BLaER1 (cell line): ENCODE measurements at regions not wholly inside any gene's neighbourhood (a gene's known extent, or its start where the extent isn't known, plus 50 kb on each side); places are given as distances from the start of the nearest gene placed in this dataset.

Source experiments
- H3K27ac ChIP-seq: shearing (Covaris generic); formaldehyde crosslinking; 2 replicates; pipeline ENCODE4 v1.8.1; 2022
- H3K27me3 ChIP-seq: shearing (Covaris generic); formaldehyde crosslinking; 2 replicates; pipeline ENCODE4 v1.8.1; 2022
- H3K36me3 ChIP-seq: shearing (Covaris generic); formaldehyde crosslinking; 2 replicates; pipeline ENCODE4 v1.8.1; 2022
- H3K4me1 ChIP-seq: shearing (Covaris generic); formaldehyde crosslinking; 2 replicates; pipeline ENCODE4 v1.8.1; 2022
- H3K4me2 ChIP-seq: shearing (Covaris generic); formaldehyde crosslinking; 2 replicates; pipeline ENCODE4 v1.8.1; 2022
- H3K4me3 ChIP-seq: shearing (Covaris generic); formaldehyde crosslinking; 2 replicates; pipeline ENCODE4 v1.8.1; 2022
- H3K9ac ChIP-seq: shearing (Covaris generic); formaldehyde crosslinking; 2 replicates; pipeline ENCODE4 v1.8.1; 2022
- H3K9me3 ChIP-seq: shearing (Covaris generic); formaldehyde crosslinking; 2 replicates; pipeline ENCODE4 v1.8.1; 2022
- H4K20me1 ChIP-seq: shearing (Covaris generic); formaldehyde crosslinking; 2 replicates; pipeline ENCODE4 v1.8.1; 2022
- Cebpa-rat ChIP-seq: shearing (Covaris generic); IDR thresholded peaks from 2 replicates; pipeline ENCODE4 v1.8.1; 2022

- Histone ChIP-seq H4K20me1 (no peaks in the 10 kb centered on the region), H3K4me1 (no peaks in the 10 kb centered on the region), H3K4me3 (no peak overlapping the region), H3K27ac (no peak overlapping the region), H3K9ac (no peak overlapping the region), H3K9me3 (peaks cover 12% of the 10 kb centered on the region), H3K27me3 (peaks cover 11% of the 10 kb centered on the region), H3K4me2 (no peak overlapping the region), H3K36me3 (no peaks in the 10 kb centered on the region)
- TF ChIP-seq Cebpa-rat: no peak
Observed at GRCh38 chr1:98054786-98055185, 134.0 kb upstream of the DPYD start.

- H3K4me3 ChIP-seq: no peak overlapping the region
- H3K9ac ChIP-seq: no peak overlapping the region
- H3K4me1 ChIP-seq: no peaks in the 10 kb centered on the region
Observed at GRCh38 chr1:98054367-98054701, 133.5 kb upstream of the DPYD start.

GRCh38 chr1:98053471-98054366, 132.9 kb upstream of the DPYD start:
- Histone ChIP-seq H3K27me3 (peaks cover 22% of the 10 kb centered on the region), H3K4me3 (no peak overlapping the region), H3K9me3 (peaks cover 12% of the 10 kb centered on the region), H4K20me1 (no peaks in the 10 kb centered on the region), H3K4me1 (no peaks in the 10 kb centered on the region), H3K9ac (no peak overlapping the region), H3K27ac (no peak overlapping the region), H3K36me3 (no peaks in the 10 kb centered on the region), H3K4me2 (no peak overlapping the region)
- TF ChIP-seq Cebpa-rat: no peak

More at GRCh38 chr1:98054367-98054701, 133.5 kb upstream of the DPYD start:
- Histone ChIP-seq H3K27ac (no peak overlapping the region), H3K4me2 (no peak overlapping the region), H4K20me1 (no peaks in the 10 kb centered on the region), H3K27me3 (peaks cover 16% of the 10 kb centered on the region), H3K9me3 (peaks cover 12% of the 10 kb centered on the region), H3K36me3 (no peaks in the 10 kb centered on the region)
- TF ChIP-seq Cebpa-rat: no peak

- no peak for TF ChIP-seq Cebpa-rat
Observed at GRCh38 chr1:98051065-98051675, 130.3 kb upstream of the DPYD start.

GRCh38 chr1:98049370-98050135, 128.7 kb upstream of the DPYD start:
- H3K4me3 ChIP-seq: no peak overlapping the region
- no peak for TF ChIP-seq Cebpa-rat
- peaks cover 30% of the 10 kb centered on the region for H3K27me3 ChIP-seq
- no peak overlapping the region for H3K4me2 ChIP-seq
- no peak overlapping the region for H3K27ac ChIP-seq
- H3K4me1 ChIP-seq: no peaks in the 10 kb centered on the region
- no peaks in the 10 kb centered on the region for H4K20me1 ChIP-seq
- no peak overlapping the region for H3K9ac ChIP-seq
- H3K9me3 ChIP-seq: peaks cover 12% of the 10 kb centered on the region
- H3K36me3 ChIP-seq: no peaks in the 10 kb centered on the region

More at GRCh38 chr1:98051065-98051675, 130.3 kb upstream of the DPYD start:
- H3K36me3 ChIP-seq: no peaks in the 10 kb centered on the region
- H3K9me3 ChIP-seq: peaks cover 12% of the 10 kb centered on the region
- H3K9ac ChIP-seq: no peak overlapping the region
- H3K27me3 ChIP-seq: peaks cover 30% of the 10 kb centered on the region
- no peaks in the 10 kb centered on the region for H3K4me1 ChIP-seq
- no peak overlapping the region for H3K4me3 ChIP-seq
- no peaks in the 10 kb centered on the region for H4K20me1 ChIP-seq
- H3K4me2 ChIP-seq: no peak overlapping the region
- H3K27ac ChIP-seq: no peak overlapping the region

GRCh38 chr1:98048751-98049325, 128.0 kb upstream of the DPYD start:
- H3K9ac ChIP-seq: no peak overlapping the region
- H3K4me2 ChIP-seq: no peak overlapping the region
- H3K27ac ChIP-seq: no peak overlapping the region
- H3K36me3 ChIP-seq: no peaks in the 10 kb centered on the region
- peaks cover 8% of the 10 kb centered on the region for H3K9me3 ChIP-seq
- H3K27me3 ChIP-seq: peaks cover 27% of the 10 kb centered on the region
- no peaks in the 10 kb centered on the region for H3K4me1 ChIP-seq
- no peak overlapping the region for H3K4me3 ChIP-seq
- TF ChIP-seq Cebpa-rat: no peak
- H4K20me1 ChIP-seq: no peaks in the 10 kb centered on the region

GRCh38 chr1:98048244-98048643, 127.4 kb upstream of the DPYD start:
- H3K9me3 ChIP-seq: peaks cover 2% of the 10 kb centered on the region; the same call in 1 of the 2 replicates
- H3K4me3 ChIP-seq: no peak overlapping the region
- H4K20me1 ChIP-seq: no peaks in the 10 kb centered on the region
- H3K27ac ChIP-seq: no peak overlapping the region
- peaks cover 21% of the 10 kb centered on the region for H3K27me3 ChIP-seq
- H3K9ac ChIP-seq: no peak overlapping the region
- H3K4me2 ChIP-seq: no peak overlapping the region
- no peak for TF ChIP-seq Cebpa-rat
- no peaks in the 10 kb centered on the region for H3K4me1 ChIP-seq
- no peaks in the 10 kb centered on the region for H3K36me3 ChIP-seq

GRCh38 chr1:98047171-98047570, 126.3 kb upstream of the DPYD start:
- no peaks in the 10 kb centered on the region; the same call in 1 of the 2 replicates for H3K9me3 ChIP-seq
- H3K9ac ChIP-seq: no peak overlapping the region
- H4K20me1 ChIP-seq: no peaks in the 10 kb centered on the region
- H3K36me3 ChIP-seq: no peaks in the 10 kb centered on the region
- H3K4me3 ChIP-seq: no peak overlapping the region
- H3K4me2 ChIP-seq: no peak overlapping the region
- peaks cover 20% of the 10 kb centered on the region for H3K27me3 ChIP-seq
- H3K4me1 ChIP-seq: no peaks in the 10 kb centered on the region
- TF ChIP-seq Cebpa-rat: no peak
- no peak overlapping the region for H3K27ac ChIP-seq

GRCh38 chr1:98045767-98046641, 125.2 kb upstream of the DPYD start:
- no peak overlapping the region for H3K4me3 ChIP-seq
- peaks cover 20% of the 10 kb centered on the region for H3K27me3 ChIP-seq
- no peaks in the 10 kb centered on the region for H3K4me1 ChIP-seq
- H3K36me3 ChIP-seq: no peaks in the 10 kb centered on the region
- no peaks in the 10 kb centered on the region for H4K20me1 ChIP-seq
- H3K27ac ChIP-seq: no peak overlapping the region
- no peak overlapping the region for H3K4me2 ChIP-seq
- TF ChIP-seq Cebpa-rat: no peak
- H3K9ac ChIP-seq: no peak overlapping the region
- H3K9me3 ChIP-seq: no peaks in the 10 kb centered on the region; the same call in 1 of the 2 replicates
